Activated CD4-positive, alpha-beta T cell treated with anti-CD3 and anti-CD28 coated beads, Interleukin-2, amount 50 U/mL, for 4 hours (primary cell): ENCODE measurements at regions not wholly inside any gene's neighbourhood (a gene's known extent, or its start where the extent isn't known, plus 50 kb on each side); places are given as distances from the start of the nearest gene placed in this dataset.

Source experiments
- DNase-seq, 2 experiments: peaks; one replicate each; pipeline ENCODE4 v3.0.0-alpha.2; 2020

DNA sequence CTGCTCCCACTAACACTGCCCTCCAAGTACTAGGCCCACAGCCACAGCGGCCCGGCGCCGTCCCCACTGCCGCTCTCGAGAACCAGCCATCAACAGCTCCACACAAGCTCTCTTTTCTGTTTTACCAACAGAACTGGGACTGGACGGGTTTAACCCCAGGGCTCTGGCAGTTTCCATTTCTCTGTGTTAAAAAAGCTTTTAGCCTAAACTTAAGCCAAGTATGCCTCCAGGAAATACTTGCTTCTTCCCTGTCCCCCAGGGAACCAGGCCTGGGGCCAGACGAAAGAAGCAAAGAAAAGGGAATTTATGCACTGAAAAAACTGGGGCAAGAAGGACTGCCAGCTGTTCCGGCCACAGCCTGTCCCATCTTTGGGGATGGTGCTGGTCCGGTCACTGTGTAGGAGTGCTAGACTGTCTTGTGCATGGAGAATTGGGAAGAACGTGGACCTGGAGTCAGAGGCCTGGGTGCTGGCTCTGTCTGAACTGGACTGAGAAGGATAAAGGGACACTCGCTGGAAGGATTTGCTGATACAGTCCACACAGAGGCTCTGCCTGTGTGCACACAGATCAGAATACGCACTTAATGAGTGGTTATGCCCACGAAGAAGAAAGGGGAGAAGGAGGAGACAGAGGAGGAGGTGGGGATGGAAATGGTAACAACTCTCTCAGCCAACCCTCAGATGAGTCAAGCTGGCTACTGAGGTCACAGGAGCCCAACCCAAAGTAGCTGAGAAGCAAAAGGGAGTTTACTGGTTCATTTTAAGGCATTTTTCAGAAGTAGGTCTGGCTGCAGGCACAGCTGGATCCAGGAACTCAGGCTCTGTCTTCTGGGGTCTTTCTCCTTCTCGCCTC, 254.4 kb upstream of the PMEPA1 start:
- DNase-seq, result no peak

DNA sequence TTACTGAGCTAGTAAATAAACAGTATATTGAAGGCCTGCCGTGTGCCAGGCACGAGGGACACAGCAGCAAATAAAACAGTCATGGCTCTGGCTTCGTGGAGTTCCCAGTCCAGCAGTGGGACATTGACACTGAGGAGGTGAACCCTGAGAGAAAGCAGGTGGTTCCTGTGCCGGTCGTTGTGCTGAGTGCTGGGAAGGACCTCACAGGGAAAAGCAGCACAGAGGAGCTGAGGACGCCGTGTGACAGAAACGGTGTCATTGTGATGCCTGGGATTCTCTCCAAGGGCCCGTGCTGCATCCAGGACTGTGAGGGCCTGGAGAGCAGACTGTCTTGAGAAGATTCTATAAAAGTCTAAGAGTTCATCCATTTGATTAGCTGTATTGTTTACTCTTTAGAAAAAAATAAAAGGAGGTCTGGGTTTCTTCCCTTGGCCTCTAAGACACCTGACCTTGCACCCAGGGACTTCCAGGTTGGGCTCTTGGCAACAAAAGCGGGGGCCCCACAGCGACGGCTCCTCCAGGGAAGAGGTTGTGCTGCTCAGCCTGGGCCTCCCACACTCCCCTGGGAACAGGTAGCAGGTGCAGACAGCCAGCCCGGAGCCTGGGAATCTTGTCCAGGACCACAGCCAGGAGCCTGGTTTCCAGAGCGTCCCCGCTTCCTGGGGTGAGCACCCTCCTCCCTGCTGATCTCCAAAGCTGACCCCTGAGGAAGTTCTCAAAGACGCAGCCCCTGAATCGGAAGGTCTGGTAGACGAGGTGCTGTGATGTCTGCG, 251.2 kb upstream of the PMEPA1 start:
- DNase-seq, result no peak

DNA sequence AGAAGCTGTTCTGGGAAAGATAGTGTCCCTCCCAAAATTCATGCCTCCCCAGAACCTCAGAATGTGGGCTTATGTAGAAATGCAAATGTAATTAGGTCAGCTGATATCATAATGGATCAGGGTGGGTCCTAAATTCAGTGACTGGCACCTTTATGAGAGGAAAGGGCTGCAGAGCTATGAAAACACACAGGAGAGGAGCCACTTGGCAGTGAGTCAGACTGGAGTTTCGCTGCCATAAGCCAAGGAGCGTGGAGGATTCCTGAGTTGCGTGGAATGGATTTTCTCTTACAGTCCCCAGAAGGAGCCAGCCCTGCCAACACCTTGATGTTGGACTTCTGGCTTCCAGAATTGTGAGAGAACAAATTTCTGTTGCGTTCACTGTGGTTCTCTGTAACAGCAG, 249.8 kb upstream of the PMEPA1 start:
- no peak for DNase-seq

DNA sequence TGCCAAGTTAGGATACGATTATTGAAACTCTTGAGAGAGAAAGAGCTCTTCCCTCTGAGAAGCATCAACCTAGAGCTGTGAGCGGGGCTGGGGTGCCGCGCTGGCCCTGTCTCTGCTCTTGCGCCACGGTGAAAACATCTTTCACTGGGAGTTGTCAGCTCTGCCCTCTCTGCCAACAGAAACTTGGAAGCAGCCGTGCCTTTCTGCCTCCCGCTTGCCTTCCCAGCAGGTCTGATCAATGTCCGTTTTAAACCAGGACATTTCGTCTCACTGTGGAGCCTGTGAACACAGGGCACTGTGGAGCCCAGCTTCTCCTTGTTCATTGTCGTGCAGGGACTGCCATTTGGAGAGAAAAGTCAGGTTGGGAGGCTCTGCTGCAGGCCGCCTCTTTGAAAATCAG, 249.2 kb upstream of the PMEPA1 start:
- DNase-seq, result no peak

DNA sequence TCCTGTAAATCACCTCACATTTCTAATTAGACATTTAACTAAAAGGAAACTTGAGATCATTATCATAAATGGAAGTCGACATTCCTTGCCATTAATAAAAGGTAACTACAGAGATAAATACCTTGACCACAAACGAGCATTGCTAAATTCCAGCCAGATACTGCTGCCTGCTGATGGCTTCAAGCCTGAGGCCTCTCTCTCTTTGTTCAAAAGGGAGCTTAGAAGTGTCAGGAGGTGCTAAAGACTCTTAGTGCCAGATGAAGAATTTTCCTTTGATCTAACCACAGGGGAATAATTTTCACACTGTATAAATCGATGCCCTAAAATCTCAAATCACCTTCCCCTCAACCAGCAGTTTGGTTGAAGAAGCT, 248.2 kb upstream of the PMEPA1 start:
- DNase-seq, result no peak

DNA sequence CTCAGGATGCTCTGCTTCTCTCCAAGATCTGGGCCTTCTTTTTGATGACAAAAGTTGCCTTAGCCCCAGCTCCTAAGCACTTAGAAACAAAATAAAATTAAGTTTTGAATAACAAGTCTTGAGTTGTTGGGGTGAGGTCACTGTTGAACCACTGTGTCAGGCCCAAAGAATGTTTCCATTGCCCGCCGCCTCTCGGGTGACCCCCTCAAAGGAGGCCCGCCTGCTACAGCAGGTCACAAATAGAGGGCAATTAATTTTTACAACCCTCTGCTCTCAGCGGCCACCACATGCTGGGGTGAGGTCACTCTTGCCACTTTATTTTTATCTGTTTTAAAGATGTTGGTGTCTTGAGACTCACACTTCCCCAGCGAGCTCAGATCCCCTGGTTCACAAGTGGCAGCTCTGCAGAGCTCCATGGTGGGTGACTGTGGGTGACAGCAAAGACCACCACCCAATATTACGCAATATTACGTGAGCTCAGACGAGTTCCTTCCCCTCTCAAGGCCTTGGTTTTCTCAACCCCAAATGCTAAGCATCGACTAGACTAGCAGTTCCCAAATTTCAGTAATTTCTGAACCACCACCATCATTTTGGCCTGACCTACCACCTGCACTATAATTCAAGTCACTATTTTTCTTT, 247.7 kb upstream of the PMEPA1 start:
- no peak for DNase-seq

DNA sequence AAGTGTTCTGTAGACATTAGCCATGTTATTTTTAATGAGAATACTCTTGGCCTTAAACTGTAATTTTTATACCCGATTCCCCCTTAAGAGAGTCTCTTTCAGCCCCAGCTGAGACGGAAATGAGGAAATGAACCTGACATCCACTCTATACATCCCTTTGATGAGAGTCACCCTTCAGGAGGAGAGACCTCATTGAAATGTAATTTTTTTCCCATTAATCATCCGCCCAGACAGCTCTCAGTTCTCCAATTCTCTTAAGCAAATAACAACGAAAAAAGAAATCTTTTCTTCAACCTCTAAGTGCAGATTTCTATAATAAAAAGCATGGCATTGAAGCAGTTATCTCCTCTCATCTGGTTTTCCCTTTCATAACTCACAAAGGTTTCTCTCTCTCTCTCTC, 243.8 kb upstream of the PMEPA1 start:
- DNase-seq, result no peak

DNA sequence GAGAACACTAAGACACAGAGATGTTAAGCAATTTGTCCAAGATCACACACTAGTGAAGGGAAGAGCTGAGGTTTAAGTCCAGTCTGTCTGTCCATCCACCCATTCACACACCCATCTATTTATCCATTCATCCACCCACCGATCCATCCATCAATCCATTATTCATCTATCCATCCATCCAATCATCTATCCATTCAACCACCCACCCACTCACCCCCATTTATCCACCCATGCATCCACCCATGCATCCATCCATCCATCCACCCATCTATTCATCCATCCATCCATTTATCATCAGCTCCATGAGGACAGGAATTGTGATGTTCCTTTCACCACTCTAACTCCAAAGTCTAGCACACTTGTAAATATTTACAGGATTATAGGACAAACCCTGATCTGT, 242.3 kb upstream of the PMEPA1 start:
- DNase-seq, result no peak

DNA sequence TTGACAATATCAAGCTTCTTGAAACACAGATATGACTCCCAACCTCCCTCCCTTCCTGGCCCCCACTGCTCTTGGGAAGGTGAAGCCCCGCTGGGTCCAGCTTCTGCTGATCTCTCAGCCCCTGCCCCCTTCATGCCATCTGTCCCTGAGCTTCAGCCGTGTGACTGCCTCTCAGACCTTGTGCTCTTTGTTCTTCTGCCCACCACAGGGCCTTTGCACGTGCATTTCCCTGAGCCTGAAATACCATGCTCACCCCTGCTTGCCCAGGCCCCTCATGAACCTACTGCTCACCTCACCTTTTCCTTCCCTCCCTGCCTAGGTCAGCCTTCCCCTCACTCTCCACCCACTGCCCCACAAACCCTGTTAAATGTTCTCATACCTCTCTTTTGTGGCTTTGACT, 241.7 kb upstream of the PMEPA1 start:
- no peak for DNase-seq

DNA sequence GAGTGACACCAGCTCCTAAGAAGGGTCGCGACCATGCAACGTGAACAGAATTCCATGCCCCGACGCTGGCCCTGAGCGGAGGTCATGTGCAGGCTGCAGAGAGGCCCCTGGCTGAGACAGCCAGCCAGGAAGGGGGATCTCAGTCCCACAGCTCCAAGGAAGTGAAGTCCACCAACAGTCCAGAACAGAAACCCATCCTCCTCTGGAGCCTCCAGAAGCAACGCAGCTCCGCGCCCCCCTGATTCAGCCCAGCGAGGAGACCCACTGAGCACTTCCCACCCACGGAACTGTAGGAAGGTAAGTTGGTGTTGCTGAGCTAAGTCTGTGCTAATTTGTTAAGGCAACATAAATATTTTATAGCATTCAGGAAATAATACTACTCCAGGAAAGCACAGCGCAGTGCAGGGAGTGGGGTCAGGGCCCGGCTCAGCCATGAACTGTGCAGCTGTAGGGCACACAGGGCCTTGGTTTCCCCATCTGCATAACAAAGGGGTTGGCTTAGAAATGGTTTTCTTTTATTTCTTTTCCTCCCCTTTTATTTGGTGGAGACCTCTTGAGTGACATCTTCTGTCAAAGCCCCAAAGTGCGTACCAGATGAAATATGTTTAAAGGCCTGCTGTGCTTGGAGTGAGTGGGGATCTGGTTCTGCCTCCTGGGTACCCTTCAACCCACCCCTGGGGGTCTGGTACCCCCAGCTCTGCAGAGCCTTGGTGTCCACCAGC, 241.1 kb upstream of the PMEPA1 start:
- DNase-seq, result no peak

DNA sequence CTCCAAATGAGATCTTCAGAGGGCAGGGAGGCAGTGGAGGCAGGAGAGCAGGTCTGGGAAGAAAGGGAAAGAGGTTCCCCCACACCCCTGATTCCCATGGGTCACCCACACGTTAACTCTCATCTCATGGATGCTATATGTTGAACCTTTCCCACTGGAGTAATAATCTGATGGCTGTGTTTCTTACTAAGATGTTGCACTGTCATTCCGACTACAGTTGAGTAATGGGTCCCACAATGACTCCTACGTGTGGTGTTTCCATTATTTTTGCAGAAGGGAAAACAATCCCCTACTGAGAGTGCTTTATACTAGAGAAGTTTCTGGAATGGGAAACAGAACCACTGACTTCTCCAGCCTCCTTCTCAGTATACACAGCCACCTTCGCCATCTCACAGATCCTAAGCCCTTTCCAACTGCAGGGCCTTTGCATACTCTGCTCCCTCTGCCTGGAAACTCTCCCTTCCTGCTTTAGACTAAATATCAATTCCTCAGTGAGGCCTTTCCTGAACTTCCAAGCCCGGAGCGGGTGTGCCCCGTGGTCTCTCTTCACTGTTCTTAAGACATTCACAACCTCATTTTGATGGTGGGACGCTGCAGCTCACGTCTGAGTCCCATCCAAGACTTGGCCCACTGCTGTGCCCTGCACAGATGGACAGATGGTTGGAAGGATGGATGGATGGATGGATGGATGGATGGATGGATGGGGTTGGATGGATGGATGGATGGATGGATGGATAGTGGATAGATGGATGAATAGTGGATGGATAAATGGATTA, 238.6 kb upstream of the PMEPA1 start:
- DNase-seq, result no peak

DNA sequence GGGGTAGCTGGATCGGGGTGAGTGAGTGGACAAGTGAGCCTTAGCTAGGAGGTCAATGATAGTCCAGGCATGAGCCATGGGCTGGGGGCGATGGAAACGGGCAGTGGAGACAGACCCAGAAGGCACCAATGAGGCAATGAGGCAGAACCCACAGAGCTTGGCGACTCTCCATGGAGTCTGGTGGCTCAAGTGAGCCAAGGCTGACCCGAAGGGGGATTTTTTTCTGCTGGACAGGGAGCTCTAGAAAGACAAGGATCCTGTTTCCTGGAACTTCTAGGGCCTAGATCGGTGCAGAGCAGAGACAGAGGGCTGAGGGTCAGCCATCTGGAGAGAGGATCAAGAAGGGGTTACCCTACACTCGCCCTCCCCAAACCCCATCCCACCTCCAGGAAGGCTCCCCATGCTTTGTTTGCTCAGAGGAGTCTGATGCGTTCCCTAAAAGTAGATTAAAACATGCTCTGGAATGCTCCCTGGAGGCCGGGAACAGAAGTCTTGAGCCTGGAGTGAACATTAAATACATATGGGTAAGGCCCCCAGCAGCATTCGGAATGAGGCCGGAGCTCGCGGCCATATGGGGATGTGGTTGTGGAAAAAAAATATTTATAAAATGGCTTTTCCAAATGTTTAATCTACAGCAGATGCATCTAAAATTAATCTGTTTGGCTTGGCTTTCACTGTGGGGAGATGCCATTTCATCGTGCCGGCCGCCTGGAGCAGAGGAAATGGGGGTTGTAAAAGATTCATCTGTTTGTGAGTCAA, 237.8 kb upstream of the PMEPA1 start:
- no peak for DNase-seq

DNA sequence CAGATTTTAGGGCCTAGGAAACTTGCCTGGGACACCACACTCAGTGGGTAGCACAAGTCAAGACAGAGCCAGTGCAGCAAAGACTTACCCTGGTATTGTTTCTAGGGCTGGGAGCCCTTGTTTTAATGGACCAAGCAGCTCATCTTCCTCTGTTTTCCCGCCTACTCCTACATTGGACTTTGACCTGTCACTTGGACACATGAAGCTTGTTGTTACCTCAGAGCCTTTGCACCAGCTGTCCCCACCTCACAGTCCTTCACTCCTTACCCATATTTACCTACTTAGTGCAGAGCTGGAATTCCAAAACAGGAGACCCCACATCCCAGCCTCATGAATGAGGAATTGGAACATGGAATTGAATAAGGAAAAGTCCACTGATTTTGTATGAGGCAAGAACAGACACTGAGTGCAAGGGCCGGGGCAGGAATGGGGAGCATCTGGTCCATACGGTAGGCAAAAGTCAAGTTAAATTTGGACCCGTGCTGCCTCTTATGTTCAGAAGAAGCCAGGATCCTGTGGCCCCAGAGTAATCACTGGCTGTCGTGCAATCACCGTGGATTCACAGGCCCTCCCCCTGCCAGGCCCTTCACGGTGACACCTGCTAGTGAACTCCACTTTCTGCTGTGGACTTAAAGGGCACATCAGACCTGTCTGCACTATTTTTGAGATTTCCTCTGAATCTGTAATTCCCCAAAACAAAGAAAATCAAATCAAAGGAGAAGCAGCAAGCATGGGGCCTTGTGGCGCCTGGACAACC, 236.9 kb upstream of the PMEPA1 start:
- no peak for DNase-seq

DNA sequence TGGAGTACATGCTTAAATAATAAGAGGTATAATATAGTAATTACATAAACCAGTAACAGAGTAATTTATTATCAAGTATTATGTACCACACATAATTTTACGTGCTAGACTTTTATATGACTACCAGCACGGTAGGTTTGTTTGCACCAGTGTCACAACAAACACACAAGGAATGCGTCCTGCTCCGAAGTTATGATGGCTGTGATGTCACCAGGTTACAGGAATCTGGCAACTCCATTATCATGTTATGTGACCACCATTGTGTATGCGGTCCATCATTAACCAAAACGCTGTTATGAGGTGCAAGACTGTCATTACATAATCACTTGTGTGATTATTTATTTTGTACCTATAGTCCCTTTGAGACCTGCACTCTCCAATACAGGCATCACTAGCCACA, 235.2 kb upstream of the PMEPA1 start:
- DNase-seq, result no peak

DNA sequence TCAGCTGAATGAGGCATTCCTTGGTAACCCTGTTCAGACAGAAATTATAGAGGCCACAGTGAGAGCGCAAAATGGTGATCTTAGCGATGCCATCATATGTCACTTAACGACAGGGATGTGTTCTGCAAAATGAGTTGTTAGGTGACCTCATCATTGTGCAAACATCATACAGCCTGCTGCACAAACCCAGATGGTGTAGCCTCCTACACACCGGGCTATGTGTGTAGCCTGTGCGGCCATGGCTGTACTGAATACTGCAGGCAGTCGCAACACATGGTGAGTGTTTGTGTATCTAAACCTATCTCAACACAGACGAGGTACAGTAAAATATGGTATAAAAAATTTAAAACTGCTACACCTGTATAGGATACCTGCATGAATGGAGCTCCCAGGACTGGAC, 234.1 kb upstream of the PMEPA1 start:
- DNase-seq, result no peak

DNA sequence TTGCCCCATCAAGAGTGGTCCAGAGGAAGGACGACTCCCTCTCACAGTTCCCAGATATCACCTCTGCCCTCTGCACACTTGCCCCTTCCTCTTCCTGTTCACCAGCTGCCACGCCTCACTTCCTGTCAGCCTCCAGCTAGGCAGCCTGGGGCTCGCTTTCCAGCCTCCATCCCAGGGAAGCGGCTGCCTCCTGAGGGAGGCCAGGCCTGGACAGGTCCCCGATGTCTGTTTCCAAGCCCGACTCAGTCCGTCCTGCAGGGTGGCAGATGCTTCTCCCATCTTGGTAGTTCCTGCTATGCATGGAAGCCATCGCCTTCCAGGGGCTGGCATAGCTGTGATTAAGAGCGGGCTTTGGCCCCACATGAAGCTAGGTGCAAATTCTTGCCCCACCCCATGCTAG, 233.5 kb upstream of the PMEPA1 start:
- no peak for DNase-seq

DNA sequence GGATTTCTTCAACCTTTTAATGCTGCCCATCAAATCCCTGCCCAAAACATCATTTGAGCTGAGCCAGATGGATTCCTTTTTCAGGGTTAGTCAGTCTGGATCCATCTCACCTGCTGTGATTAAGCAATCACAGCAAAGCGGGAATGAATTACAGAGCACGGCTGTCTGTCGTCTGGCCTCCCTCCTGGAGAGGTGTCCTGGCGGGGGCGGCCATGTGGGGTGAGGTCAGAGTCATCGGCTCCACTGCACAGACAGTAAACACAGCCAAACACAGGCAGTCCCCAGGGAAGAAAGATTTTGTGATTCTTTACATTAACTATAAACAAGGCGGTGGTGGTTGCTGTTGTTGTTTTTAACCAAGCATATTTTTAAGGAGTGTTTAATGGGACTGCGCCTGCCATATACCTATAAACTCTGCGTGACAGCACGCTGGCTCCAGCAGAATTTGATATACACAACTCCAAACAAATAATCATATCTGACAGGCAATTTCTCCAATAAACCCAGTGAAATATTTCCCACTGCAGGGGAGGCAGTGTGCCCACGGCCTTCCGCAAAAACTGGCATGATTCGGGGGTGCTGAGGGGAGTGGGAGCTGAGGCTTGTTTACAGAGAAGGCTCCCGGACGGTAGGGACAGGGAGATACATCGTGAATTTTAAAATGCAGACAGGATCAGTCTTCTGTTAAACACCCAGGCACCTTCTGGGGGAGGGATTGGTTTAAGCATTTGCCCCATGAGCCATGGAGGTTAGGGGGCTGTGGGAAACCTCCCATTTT, 232.0 kb upstream of the PMEPA1 start:
- no peak for DNase-seq

DNA sequence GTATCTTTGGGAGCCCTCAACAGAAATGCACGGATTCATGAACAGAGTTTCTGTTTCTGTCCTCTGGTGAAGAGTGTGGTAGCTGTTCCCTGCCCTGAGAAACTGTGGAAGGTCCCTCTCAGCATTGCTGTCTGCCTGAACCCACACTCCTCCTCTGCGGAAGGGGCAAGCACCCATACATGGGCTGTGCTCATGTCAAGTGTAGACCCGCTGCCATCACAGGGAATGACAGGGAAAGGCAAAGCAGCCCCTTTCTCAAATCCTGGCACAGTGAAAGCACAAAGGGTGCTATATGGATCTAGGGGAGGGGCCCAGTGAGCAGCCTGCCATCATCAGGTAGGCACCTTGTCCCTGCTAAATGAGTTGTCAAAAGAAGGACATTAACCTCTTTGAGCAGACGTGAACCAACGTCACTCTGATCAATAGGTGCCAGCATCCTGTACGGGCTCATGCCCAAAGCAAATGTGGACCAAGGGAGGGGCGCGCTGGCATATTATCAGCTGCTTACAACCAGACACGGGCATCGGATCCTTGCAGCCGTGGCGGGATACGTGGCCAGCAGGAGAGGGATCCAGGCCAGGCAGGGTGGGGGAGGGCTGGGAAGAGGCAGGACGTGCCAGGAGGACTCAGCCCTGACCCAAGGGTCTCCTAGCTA, 231.2 kb upstream of the PMEPA1 start:
- DNase-seq, result no peak

DNA sequence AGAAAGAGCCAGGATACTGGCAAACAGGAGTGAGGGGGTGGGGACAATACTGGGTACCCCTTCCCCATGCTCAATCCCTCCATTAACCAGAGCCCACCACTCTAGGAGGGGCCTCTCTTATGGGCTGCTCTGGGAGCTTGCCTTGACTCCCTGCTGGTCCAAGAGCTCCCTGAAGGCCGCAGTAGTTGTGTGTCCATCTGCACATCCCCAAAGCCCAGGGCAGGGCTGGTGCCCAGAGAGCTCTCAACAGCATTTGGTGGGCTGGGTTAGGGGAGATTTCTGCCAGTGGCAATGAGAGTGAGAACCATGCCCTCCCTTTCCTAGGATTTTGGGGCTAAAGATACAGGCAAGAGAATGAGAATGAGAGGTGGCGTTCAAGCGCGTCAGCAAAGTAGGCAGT, 230.6 kb upstream of the PMEPA1 start:
- DNase-seq, result no peak

DNA sequence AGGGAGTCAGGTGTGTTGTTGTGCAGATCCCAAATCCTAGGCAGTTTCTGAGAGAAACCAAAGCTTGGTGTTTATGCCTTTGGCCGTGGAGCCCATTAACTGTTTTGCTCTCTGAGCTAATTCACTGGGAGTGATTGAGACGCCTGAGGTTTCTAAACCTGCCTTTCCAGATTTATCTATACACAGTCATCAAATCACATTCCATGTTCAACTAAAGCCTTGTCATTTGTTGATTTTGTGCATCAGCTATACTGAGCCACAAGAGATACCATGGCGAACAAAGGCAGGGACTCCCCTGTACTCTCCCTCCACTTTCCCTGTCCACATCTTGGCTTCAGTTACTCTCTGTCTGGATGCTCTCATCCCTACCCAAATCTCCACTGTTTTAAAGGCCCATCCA, 229.7 kb upstream of the PMEPA1 start:
- DNase-seq, result no peak
